H1 (cell line): ENCODE measurements at regions not wholly inside any gene's neighbourhood (a gene's known extent, or its start where the extent isn't known, plus 50 kb on each side); places are given as distances from the start of the nearest gene placed in this dataset.

ENCODE experiments used
- BRCA1 ChIP-seq: IDR thresholded peaks from 2 replicates; pipeline ENCODE4 v1.6.1; 2012; ENCODE audit warnings: low read depth, low read length, improper control_type of control experiment
- CTCF ChIP-seq, 3 experiments: IDR thresholded peaks; 1 replicate in 2 of 3; 2 replicates in 1 of 3; pipeline versions ENCODE4 v1.5.1 to v1.6.1; 2011; ENCODE audit warnings: low read length in 3 of 3, mild to moderate bottlenecking in 3 of 3, inconsistent platforms in 2 of 3, low read depth in 1 of 3, moderate library complexity in 1 of 3; ENCODE audit not compliant: insufficient read depth in 1 of 3; ENCODE audit errors: control extremely low read depth in 1 of 3
- EZH2 ChIP-seq: fragments of 200-600 bp; sonication (generic); IDR thresholded peaks from 2 replicates; pipeline ENCODE4 v1.7.1; 2012; ENCODE audit warnings: low read depth, mild to moderate bottlenecking, moderate library complexity, low read length, inconsistent platforms; ENCODE audit not compliant: severe bottlenecking
- MAFK ChIP-seq: IDR thresholded peaks from 2 replicates; pipeline ENCODE4 v1.6.1; 2012; ENCODE audit warnings: low read depth, mild to moderate bottlenecking, improper control_type of control experiment, low read length
- POLR2A ChIP-seq, 2 experiments: IDR thresholded peaks; 1 replicate in 1 of 2; 2 replicates in 1 of 2; pipeline ENCODE4 v1.6.1; 2011; ENCODE audit warnings: low read depth in 2 of 2, low read length in 2 of 2, mild to moderate bottlenecking in 2 of 2; ENCODE audit errors: control extremely low read depth in 1 of 2
- SP4 ChIP-seq: IDR thresholded peaks from 2 replicates; pipeline ENCODE4 v1.6.1; 2012; ENCODE audit warnings: low read length, inconsistent platforms
- SRF ChIP-seq: IDR thresholded peaks from 2 replicates; pipeline ENCODE4 v1.6.1; 2011; ENCODE audit warnings: mild to moderate bottlenecking, low read depth, low read length, moderate library complexity
- TCF12 ChIP-seq: IDR thresholded peaks from 2 replicates; pipeline ENCODE4 v1.6.1; 2011; ENCODE audit warnings: low read depth, mild to moderate bottlenecking, low read length
- ZNF274 ChIP-seq: IDR thresholded peaks from 2 replicates; pipeline ENCODE4 v1.7.0; 2012; ENCODE audit warnings: low read length, borderline replicate concordance; ENCODE audit errors: extremely low read depth
- TF ChIP-seq, protein P1 (sequence below): fragments of 300-600 bp; sonication (generic); IDR thresholded peaks from 2 replicates; pipeline ENCODE4 v1.7.1; 2012; ENCODE audit warnings: low read length, moderate library complexity, mild to moderate bottlenecking, inconsistent platforms; ENCODE audit not compliant: insufficient replicate concordance
- TF ChIP-seq, protein P2 (sequence below): IDR thresholded peaks from 2 replicates; pipeline ENCODE4 v1.6.1; 2012; ENCODE audit warnings: inconsistent platforms

GRCh38 chr17:69606142-69606800 lies 191.8 kb downstream of the MAP2K6 start:
- TF ChIP-seq CTCF (IDR thresholded peaks at IDR 0.05; ENCODE audit: control extremely low read depth in 1 of 3, insufficient read depth in 1 of 3, low read depth in 1 of 3, low read length in 3 of 3) = no peak
- no peak for TF ChIP-seq SRF
- TF ChIP-seq EZH2 = no peak
- TF ChIP-seq, protein P1, sequence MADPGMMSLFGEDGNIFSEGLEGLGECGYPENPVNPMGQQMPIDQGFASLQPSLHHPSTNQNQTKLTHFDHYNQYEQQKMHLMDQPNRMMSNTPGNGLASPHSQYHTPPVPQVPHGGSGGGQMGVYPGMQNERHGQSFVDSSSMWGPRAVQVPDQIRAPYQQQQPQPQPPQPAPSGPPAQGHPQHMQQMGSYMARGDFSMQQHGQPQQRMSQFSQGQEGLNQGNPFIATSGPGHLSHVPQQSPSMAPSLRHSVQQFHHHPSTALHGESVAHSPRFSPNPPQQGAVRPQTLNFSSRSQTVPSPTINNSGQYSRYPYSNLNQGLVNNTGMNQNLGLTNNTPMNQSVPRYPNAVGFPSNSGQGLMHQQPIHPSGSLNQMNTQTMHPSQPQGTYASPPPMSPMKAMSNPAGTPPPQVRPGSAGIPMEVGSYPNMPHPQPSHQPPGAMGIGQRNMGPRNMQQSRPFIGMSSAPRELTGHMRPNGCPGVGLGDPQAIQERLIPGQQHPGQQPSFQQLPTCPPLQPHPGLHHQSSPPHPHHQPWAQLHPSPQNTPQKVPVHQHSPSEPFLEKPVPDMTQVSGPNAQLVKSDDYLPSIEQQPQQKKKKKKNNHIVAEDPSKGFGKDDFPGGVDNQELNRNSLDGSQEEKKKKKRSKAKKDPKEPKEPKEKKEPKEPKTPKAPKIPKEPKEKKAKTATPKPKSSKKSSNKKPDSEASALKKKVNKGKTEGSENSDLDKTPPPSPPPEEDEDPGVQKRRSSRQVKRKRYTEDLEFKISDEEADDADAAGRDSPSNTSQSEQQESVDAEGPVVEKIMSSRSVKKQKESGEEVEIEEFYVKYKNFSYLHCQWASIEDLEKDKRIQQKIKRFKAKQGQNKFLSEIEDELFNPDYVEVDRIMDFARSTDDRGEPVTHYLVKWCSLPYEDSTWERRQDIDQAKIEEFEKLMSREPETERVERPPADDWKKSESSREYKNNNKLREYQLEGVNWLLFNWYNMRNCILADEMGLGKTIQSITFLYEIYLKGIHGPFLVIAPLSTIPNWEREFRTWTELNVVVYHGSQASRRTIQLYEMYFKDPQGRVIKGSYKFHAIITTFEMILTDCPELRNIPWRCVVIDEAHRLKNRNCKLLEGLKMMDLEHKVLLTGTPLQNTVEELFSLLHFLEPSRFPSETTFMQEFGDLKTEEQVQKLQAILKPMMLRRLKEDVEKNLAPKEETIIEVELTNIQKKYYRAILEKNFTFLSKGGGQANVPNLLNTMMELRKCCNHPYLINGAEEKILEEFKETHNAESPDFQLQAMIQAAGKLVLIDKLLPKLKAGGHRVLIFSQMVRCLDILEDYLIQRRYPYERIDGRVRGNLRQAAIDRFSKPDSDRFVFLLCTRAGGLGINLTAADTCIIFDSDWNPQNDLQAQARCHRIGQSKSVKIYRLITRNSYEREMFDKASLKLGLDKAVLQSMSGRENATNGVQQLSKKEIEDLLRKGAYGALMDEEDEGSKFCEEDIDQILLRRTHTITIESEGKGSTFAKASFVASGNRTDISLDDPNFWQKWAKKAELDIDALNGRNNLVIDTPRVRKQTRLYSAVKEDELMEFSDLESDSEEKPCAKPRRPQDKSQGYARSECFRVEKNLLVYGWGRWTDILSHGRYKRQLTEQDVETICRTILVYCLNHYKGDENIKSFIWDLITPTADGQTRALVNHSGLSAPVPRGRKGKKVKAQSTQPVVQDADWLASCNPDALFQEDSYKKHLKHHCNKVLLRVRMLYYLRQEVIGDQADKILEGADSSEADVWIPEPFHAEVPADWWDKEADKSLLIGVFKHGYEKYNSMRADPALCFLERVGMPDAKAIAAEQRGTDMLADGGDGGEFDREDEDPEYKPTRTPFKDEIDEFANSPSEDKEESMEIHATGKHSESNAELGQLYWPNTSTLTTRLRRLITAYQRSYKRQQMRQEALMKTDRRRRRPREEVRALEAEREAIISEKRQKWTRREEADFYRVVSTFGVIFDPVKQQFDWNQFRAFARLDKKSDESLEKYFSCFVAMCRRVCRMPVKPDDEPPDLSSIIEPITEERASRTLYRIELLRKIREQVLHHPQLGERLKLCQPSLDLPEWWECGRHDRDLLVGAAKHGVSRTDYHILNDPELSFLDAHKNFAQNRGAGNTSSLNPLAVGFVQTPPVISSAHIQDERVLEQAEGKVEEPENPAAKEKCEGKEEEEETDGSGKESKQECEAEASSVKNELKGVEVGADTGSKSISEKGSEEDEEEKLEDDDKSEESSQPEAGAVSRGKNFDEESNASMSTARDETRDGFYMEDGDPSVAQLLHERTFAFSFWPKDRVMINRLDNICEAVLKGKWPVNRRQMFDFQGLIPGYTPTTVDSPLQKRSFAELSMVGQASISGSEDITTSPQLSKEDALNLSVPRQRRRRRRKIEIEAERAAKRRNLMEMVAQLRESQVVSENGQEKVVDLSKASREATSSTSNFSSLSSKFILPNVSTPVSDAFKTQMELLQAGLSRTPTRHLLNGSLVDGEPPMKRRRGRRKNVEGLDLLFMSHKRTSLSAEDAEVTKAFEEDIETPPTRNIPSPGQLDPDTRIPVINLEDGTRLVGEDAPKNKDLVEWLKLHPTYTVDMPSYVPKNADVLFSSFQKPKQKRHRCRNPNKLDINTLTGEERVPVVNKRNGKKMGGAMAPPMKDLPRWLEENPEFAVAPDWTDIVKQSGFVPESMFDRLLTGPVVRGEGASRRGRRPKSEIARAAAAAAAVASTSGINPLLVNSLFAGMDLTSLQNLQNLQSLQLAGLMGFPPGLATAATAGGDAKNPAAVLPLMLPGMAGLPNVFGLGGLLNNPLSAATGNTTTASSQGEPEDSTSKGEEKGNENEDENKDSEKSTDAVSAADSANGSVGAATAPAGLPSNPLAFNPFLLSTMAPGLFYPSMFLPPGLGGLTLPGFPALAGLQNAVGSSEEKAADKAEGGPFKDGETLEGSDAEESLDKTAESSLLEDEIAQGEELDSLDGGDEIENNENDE = no peak
- no peak for TF ChIP-seq POLR2A (IDR thresholded peaks at IDR 0.05; ENCODE audit: control extremely low read depth in 1 of 2, low read depth in 2 of 2, low read length in 2 of 2)
- no peak for TF ChIP-seq BRCA1
- no peak for TF ChIP-seq SP4
- no peak for TF ChIP-seq ZNF274
- no peak for TF ChIP-seq MAFK
- TF ChIP-seq, protein P2, sequence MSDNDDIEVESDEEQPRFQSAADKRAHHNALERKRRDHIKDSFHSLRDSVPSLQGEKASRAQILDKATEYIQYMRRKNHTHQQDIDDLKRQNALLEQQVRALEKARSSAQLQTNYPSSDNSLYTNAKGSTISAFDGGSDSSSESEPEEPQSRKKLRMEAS = no peak
- no peak for TF ChIP-seq TCF12
